OCI-LY7 (cell line): ENCODE measurements at regions not wholly inside any gene's neighbourhood (a gene's known extent, or its start where the extent isn't known, plus 50 kb on each side); places are given as distances from the start of the nearest gene placed in this dataset.

Experiments
- BruUV-seq: library from RNA; stranded (reverse); fragments of 400-500 nt; replicated peaks from 2 replicates; lab custom pipeline; 2021; lab: Mats Ljungman, UMichigan
- CTCF ChIA-PET: fragments of 300-600 bp; sonication (Branson Sonifier 250); formaldehyde crosslinking; loops from one replicate; lab custom pipeline; 2022; ENCODE audit warnings: antibody characterized with exemption; ENCODE audit not compliant: unreplicated experiment; lab: Charles Lee
- POLR2A ChIA-PET: fragments of 300-600 bp; sonication (Branson Sonifier 250); formaldehyde crosslinking; loops from one replicate; lab custom pipeline; 2022; ENCODE audit warnings: antibody characterized with exemption; lab: Charles Lee
- DNase-seq: peaks from one replicate; pipeline ENCODE4 v3.0.0-alpha.2; 2015; ENCODE audit warnings: low spot score
- H2AFZ ChIP-seq: fragments of 200-600 bp; sonication (generic), shearing (Covaris generic); 2 replicates; pipeline ENCODE4 v1.6.1; 2014; ENCODE audit warnings: mild to moderate bottlenecking, antibody characterized with exemption, low read length, moderate library complexity
- H3K27ac ChIP-seq: fragments of 200-600 bp; sonication (generic); 2 replicates; pipeline ENCODE4 v1.5.1; 2014; ENCODE audit warnings: mixed run types, low read depth, mild to moderate bottlenecking, moderate library complexity, low read length, inconsistent platforms; ENCODE audit not compliant: poor library complexity, severe bottlenecking
- H3K36me3 ChIP-seq: fragments of 200-600 bp; sonication (generic); 2 replicates; pipeline ENCODE4 v1.6.1; 2014; ENCODE audit warnings: mild to moderate bottlenecking, antibody characterized with exemption, low read length, moderate library complexity, mixed read lengths; ENCODE audit not compliant: insufficient read depth
- H3K4me1 ChIP-seq: fragments of 200-600 bp; sonication (generic); 2 replicates; pipeline ENCODE4 v1.5.1; 2014; ENCODE audit warnings: mild to moderate bottlenecking, low read length; ENCODE audit not compliant: insufficient read depth, poor library complexity, severe bottlenecking
- H3K4me2 ChIP-seq: fragments of 200-600 bp; sonication (generic); 2 replicates; pipeline ENCODE4 v1.6.1; 2014; ENCODE audit warnings: mild to moderate bottlenecking, low read length
- H3K4me3 ChIP-seq: fragments of 200-600 bp; sonication (generic); 2 replicates; pipeline ENCODE4 v1.5.1; 2014; ENCODE audit warnings: mild to moderate bottlenecking, low read depth, low read length; ENCODE audit not compliant: poor library complexity, severe bottlenecking
- H3K79me2 ChIP-seq: fragments of 200-600 bp; sonication (generic); 2 replicates; pipeline ENCODE4 v1.6.1; 2016; ENCODE audit warnings: low read depth, mild to moderate bottlenecking, low read length, moderate library complexity, mixed read lengths; ENCODE audit not compliant: insufficient read depth
- H3K9me2 ChIP-seq: fragments of 200-600 bp; sonication (generic); 2 replicates; pipeline ENCODE4 v1.6.1; 2016; ENCODE audit warnings: mild to moderate bottlenecking, low read length, mixed read lengths; ENCODE audit not compliant: insufficient read depth
- H3K9me3 ChIP-seq: fragments of 200-600 bp; sonication (generic); 2 replicates; pipeline ENCODE4 v1.6.1; 2014; ENCODE audit warnings: mild to moderate bottlenecking, mixed run types, low read length, mixed read lengths
- H4K20me1 ChIP-seq: fragments of 200-600 bp; sonication (generic); 2 replicates; pipeline ENCODE4 v1.6.1; 2014; ENCODE audit warnings: mild to moderate bottlenecking, antibody characterized with exemption, low read length, moderate library complexity, mixed read lengths; ENCODE audit not compliant: insufficient read depth
- CTCF ChIP-seq: fragments of 200-600 bp; sonication (generic); conservative IDR thresholded peaks from 2 replicates; pipeline ENCODE4 v1.5.1; 2014; ENCODE audit warnings: mild to moderate bottlenecking, antibody characterized with exemption, low read length, moderate library complexity, mixed read lengths
- EZH2phosphoT487 ChIP-seq: fragments of 200-600 bp; sonication (generic); IDR thresholded peaks from 2 replicates; pipeline ENCODE4 v1.6.1; 2018; ENCODE audit warnings: low read depth, borderline replicate concordance, mild to moderate bottlenecking, mixed run types, antibody characterized with exemption, low read length, moderate library complexity, mixed read lengths
- intact Hi-C: fragments of 100-400 bp; cut with micrococcal nuclease; formaldehyde crosslinking; loops from one replicate; pipeline ENCODE4 v1.10.0; 2022; ENCODE audit not compliant: unreplicated experiment

- Histone ChIP-seq H3K9me3 (no peaks in the 10 kb centered on the region), H3K36me3 (no peaks in the 10 kb centered on the region), H3K27ac (no peak overlapping the region), H4K20me1 (no peaks in the 10 kb centered on the region), H3K79me2 (no peaks in the 10 kb centered on the region), H3K4me1 (no peaks in the 10 kb centered on the region), H2AFZ (no peak overlapping the region), H3K4me3 (no peak overlapping the region), H3K4me2 (no peak overlapping the region), H3K9me2 (no peaks in the 10 kb centered on the region)
- CTCF ChIA-PET, result no interaction called here
- POLR2A ChIA-PET, result interaction anchor here (0.7 kb wide), 1 partner anchor 9 kb away, joined by 6 read pairs; no protein-coding TSS in a partner anchor
- intact Hi-C loops, result no loop called here
- TF ChIP-seq EZH2phosphoT487 (no peak), CTCF (no peak)
- DNase-seq, result no peak
- BruUV-seq, result no TSS peak
These were observed 151.4 kb upstream of the FOXP2 start for GRCh38 chr7:114263219-114263618.

- Histone ChIP-seq H3K79me2 (no peaks in the 10 kb centered on the region), H3K36me3 (no peaks in the 10 kb centered on the region), H3K27ac (no peak overlapping the region), H3K4me2 (no peak overlapping the region), H3K4me3 (no peak overlapping the region), H3K4me1 (no peaks in the 10 kb centered on the region), H4K20me1 (no peaks in the 10 kb centered on the region), H2AFZ (no peak overlapping the region), H3K9me2 (no peaks in the 10 kb centered on the region), H3K9me3 (no peaks in the 10 kb centered on the region)
- TF ChIP-seq EZH2phosphoT487, result no peak
- TF ChIP-seq CTCF, result no peak
- CTCF ChIA-PET, result no interaction called here
- no peak for DNase-seq
- intact Hi-C loops, result no loop called here
- POLR2A ChIA-PET, result interaction anchor here (0.6 kb wide), 1 partner anchor 1695 kb away, joined by 3 read pairs; no protein-coding TSS in a partner anchor
- BruUV-seq, result no TSS peak
These were observed 159.2 kb upstream of the FOXP2 start for GRCh38 chr7:114255404-114255841.

- no TSS peak for BruUV-seq
- no peak overlapping the region for H3K27ac ChIP-seq
- no peak overlapping the region for H3K4me2 ChIP-seq
- H3K4me1 ChIP-seq, result no peaks in the 10 kb centered on the region
- ChIA-PET CTCF (no interaction called here), POLR2A (no interaction called here)
- H3K4me3 ChIP-seq, result no peak overlapping the region
- H4K20me1 ChIP-seq, result no peaks in the 10 kb centered on the region
- no peaks in the 10 kb centered on the region for H3K9me2 ChIP-seq
- no peak for TF ChIP-seq EZH2phosphoT487
- no peak for TF ChIP-seq CTCF
- H3K79me2 ChIP-seq, result no peaks in the 10 kb centered on the region
- DNase-seq, result no peak
- intact Hi-C loops, result no loop called here
- H2AFZ ChIP-seq, result no peak overlapping the region
- no peaks in the 10 kb centered on the region for H3K9me3 ChIP-seq
- no peaks in the 10 kb centered on the region for H3K36me3 ChIP-seq
These were observed 171.0 kb upstream of the FOXP2 start for GRCh38 chr7:114243646-114244045.
